CD1c-positive myeloid dendritic cell (primary cell): ENCODE measurements at regions not wholly inside any gene's neighbourhood (a gene's known extent, or its start where the extent isn't known, plus 50 kb on each side); places are given as distances from the start of the nearest gene placed in this dataset.

Source experiments
- DNase-seq: peaks from one replicate; pipeline ENCODE4 v3.0.0-alpha.2; 2016; ENCODE audit errors: extremely low spot score

DNA sequence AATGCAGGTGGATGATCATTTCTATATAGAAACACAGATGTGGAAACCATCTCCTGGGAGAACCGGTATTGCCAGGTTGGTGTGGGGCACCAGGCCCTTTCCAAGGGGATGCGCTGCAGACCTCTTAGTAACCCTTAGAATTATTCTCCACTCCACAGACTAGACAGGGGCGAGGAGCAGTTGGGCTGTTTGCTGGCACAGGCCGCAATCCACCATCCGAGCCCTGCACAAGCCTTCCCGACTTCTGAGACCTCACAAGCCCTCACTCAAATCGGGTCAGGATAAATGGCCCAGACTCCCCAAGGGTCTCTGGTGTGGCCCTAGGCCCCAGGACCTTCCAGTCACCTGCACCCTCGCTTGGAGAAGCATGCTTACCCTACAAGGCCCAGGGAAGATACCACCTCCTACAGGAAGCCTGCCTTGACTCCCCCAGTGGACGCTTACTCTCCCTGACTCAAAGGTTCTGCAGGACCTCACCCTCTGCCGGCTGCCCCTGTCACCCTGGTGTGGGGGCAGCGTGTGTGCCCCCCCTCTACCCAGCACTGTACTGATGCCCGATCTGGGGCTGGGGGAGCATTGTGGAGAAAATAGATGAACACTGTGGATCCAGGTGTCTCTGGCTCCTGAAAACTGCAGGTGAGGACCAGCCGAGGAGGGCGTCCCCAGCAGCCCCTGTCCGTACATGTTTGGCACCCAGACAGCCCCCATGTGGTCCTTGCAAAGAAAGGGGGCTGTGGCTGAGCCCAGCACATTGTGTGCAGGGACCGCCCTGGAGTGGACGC lies 49.8 kb upstream of the ACSF3 start:
- DNase-seq = no peak
